NCI-H526 (cell line): ENCODE measurements at regions not wholly inside any gene's neighbourhood (a gene's known extent, or its start where the extent isn't known, plus 50 kb on each side); places are given as distances from the start of the nearest gene placed in this dataset.

ENCODE experiments used
- DNase-seq, 2 experiments: peaks; one replicate each; lab custom pipeline; 2025; lab: John Stamatoyannopoulos, UW

GRCh38 chr18:14031053-14031452, 101.2 kb downstream of the ZNF519 start:
- DNase-seq: no peak

- no peak for DNase-seq
Observed at GRCh38 chr18:14029512-14029911, 102.7 kb downstream of the ZNF519 start.

- DNase-seq: no peak
Observed at GRCh38 chr18:14026199-14026598, 106.0 kb downstream of the ZNF519 start.

- no peak for DNase-seq
Observed at GRCh38 chr18:14025306-14025940, 106.8 kb downstream of the ZNF519 start.

- DNase-seq: no peak
Observed at GRCh38 chr18:14015416-14015815, 100.1 kb upstream of the MC2R start.

GRCh38 chr18:14014456-14014855, 99.1 kb upstream of the MC2R start:
- DNase-seq: no peak

- no peak for DNase-seq
Observed at GRCh38 chr18:14000884-14001283, 85.5 kb upstream of the MC2R start.

- no peak for DNase-seq
Observed at GRCh38 chr18:13999231-13999630, 83.9 kb upstream of the MC2R start.

- no peak for DNase-seq
Observed at GRCh38 chr18:13998571-13998970, 83.2 kb upstream of the MC2R start.

- DNase-seq: no peak
Observed at GRCh38 chr18:13993730-13994129, 78.4 kb upstream of the MC2R start.

GRCh38 chr18:13992826-13993540, 77.6 kb upstream of the MC2R start:
- DNase-seq: peak; percentile 51 to 58

GRCh38 chr18:13989199-13989598, 73.9 kb upstream of the MC2R start:
- DNase-seq: no peak

GRCh38 chr18:13987956-13988355, 72.6 kb upstream of the MC2R start:
- no peak for DNase-seq

GRCh38 chr18:13984080-13984479, 68.7 kb upstream of the MC2R start:
- no peak for DNase-seq

GRCh38 chr18:13983506-13983905, 68.2 kb upstream of the MC2R start:
- DNase-seq: no peak

- no peak for DNase-seq
Observed at GRCh38 chr18:13982126-13982525, 66.8 kb upstream of the MC2R start.

GRCh38 chr18:13973061-13973575, 57.8 kb upstream of the MC2R start:
- DNase-seq: no peak
